ENCODE measurements at regions not wholly inside any gene's neighbourhood (a gene's known extent, or its start where the extent isn't known, plus 50 kb on each side); places are given as distances from the start of the nearest gene placed in this dataset.

- no peak for DNase-seq
Observed at GRCh38 chr18:26741048-26741447, 124.5 kb downstream of the AQP4 start.

DNA sequence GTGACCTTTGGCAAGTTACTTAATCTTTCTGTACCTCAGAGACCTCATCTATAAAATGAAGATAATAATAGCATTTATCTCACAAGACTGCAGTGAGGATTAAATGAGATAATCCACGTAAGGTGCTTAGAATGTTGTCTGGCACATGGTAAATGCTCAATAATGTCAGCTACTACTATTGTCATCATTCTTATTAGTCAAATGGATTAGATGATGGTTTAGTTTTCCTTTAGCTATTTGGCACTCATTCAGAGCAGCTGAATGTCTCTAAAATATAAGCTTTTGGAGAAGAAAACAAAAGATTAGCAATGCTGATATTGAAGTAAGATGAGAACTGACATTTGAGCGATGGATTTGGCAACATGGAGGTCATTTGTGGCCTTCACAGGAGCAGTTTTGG is 125.1 kb downstream of the AQP4 start:
- DNase-seq, result no peak

- DNase-seq, result no peak
Observed at GRCh38 chr18:26738706-26739105, 126.8 kb downstream of the AQP4 start.

DNA sequence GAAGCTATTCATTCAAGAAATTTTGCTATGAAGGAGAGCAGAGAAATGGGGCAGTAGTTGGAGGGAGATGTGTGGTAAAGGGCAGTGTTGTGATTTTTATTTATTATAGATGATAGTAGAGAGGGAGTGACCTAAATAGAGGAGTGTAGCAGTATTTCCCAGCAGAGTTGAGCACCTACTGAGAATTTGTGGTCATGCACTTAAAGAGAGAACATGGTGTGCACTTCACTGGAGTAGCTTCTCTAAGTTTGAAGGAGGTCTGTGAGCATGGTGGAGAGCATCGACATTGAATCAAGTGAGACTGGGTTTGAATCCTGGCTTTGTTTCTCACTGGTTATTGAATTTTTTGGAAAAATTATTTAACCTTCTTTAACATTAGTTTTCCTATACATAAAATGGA is 129.2 kb downstream of the AQP4 start:
- DNase-seq, result no peak

- no peak for DNase-seq
Observed at GRCh38 chr18:26734760-26735159, 130.7 kb downstream of the AQP4 start.

DNA sequence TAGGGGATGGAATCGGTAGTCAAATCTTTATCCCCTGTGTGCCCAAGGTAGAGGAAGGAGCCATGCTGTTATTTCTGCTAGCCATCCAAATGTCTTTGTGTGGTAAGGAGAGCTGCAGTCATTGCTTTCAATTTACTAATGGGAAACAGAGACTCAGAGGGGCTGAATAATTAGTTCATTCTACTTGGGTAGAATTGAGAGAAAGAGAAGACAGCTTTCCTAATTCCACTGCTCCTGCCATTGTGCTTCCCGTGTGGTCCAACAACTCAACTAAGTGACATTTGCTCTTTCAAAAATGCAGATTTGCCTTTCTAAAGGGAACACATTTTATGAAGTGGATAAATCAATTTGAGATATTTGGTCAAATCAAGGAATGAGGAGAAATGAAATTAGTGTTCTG is 136.1 kb downstream of the AQP4 start:
- no peak for DNase-seq

DNA sequence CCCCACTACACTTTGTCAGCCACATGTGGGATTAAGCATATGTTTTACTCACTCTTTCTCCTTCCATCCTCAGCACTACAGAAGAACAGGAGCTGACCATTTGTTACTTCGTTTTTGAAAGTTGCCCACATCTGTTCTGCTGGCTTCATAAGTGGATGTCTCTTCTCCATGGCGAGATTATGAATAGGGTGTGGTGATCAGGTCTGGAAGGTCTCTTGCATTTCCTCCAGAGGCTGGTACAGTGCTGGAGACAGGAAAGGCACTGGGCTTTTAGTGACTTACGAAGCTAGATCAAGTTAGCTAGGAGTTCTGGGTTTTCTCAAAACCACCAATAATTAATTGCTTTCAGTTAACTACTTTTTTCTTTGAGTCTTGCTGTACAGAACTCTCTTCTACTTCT is 136.5 kb downstream of the AQP4 start:
- DNase-seq, result no peak

DNA sequence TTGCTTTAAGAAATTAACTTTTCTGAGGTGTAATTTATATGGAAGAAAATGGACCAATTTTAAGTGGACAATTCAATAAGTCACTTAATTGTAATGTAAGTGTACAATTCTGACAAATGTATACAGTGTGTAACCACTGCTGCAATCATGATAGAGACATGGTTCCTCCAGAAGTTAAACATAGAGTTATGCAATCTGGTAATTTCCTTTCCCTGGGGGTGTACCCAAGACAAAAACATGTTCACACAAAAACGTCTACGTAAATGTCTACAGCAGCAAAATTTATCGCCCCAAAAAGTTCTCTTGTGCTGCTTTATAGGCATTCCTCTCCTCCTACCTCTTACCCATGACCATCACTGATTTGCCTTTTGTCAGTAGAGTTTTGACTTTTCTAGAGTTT is 141.5 kb downstream of the AQP4 start:
- DNase-seq, result no peak

DNA sequence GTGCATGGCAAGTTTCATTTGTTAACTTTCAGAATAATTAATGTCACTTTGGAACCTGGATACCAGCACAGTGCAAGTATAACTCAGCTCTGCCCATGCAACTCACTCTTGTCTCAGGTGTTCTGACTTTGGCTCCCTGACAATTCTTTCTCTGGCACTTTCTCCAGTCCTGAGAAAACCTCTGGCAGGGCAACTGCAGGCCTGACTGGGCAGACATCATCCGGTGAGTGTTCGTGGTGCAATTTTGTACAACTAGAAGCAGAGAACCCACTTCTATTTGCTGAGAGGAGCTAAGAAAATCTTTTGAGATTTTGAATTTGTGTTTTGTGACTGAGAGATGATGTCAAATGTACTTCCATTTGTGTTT is 143.0 kb downstream of the AQP4 start:
- DNase-seq, result no peak

GRCh38 chr18:26721854-26722564 is 143.5 kb downstream of the AQP4 start:
- DNase-seq, result peak; percentile 22

- DNase-seq, result no peak
Observed at GRCh38 chr18:26719896-26720295, 145.6 kb downstream of the AQP4 start.

- DNase-seq, result no peak
Observed at GRCh38 chr18:26717123-26717719, 148.3 kb downstream of the AQP4 start.

DNA sequence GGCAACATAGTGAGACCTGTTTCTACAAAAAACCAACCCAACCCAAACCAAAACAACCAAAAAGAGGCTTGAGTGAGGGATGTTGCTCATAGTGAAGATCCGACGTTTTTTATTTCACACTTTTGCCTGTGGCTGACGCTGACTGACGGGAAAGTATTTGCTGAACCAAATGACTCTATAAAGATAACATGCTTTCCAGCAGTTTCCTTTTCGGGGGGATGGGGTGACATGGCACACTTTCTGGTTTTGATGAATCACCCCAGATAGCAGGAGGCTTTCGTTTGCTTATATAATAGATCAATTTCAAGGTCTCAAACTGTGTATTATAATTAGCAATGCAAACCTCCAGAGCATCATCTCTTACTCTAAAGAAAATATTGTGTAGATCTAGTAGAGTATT is 150.8 kb downstream of the AQP4 start:
- DNase-seq, result no peak

GRCh38 chr18:26711756-26712155 is 153.8 kb downstream of the AQP4 start:
- no peak for DNase-seq

DNA sequence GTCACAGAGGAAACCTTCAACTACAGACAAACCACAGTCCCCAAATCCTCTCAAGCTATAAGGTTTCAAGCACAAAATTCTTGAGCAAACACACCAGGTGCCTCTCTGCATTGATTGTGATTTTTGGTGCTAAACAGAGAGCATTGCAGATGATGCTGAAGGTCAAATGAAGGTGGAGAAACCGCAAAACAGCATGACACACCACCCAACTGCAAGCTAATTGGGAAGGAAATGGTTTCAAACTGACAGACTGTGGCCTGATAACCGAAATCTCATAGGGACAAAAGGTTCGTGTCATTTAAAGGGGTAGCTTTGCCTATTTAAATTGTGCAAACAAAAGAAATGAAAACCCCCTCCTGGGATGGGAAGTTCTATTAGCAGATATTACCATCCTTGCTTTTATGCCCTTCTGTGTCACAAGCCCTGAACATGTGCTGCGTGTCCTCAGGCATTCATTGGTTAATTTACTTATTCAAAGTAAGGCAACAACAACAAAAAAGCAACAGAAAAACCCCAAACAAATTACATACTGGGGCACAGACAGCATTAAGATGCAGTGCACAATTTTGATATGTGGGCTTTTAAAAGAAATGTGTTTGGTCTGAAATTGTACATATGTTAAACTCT is 154.9 kb downstream of the AQP4 start:
- DNase-seq, result no peak

DNA sequence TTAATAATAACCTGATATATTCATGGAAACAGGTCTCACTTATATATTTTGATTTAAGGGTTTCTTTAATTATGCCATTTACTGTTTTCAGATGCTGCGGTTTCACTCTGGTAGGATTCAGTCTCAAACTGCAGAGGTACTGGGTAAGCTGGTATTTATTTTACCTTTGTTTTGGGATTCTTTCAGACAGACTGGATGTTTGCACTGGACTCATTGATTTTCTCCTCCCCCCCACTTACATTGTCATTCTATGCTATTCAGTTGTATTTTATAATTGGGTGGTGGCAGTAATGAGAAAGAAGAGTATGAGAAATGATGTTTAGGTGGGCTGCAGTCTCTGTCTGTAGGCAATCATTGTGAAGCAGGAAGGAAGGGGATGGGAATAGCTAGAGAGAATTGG is 155.6 kb downstream of the AQP4 start:
- DNase-seq, result no peak

GRCh38 chr18:26708806-26709716 is 156.4 kb downstream of the AQP4 start:
- no peak for DNase-seq

DNA sequence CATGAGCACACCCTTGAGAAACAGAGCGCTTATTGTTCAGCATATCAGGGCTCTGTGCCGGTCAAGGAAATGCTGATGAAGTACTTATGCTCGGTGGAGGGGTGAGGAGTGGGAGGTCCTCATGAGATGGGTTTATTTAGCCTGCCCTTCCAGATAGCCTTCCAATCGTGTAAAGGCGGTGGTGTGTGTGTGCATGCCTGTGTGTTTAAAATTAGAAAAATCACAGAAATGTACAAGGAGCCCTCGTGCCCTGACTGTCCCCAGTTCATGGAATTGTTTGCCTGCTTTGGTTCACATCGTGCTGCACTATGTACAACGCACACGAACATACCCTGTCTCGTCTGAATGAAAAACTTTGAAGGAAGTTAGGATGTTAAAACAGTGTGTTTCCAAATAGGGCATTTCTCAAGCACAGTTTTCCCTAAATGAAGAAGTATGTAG is 158.6 kb downstream of the AQP4 start:
- DNase-seq, result no peak

GRCh38 chr18:26705757-26706156 is 157.4 kb upstream of the KCTD1 start:
- no peak for DNase-seq

DNA sequence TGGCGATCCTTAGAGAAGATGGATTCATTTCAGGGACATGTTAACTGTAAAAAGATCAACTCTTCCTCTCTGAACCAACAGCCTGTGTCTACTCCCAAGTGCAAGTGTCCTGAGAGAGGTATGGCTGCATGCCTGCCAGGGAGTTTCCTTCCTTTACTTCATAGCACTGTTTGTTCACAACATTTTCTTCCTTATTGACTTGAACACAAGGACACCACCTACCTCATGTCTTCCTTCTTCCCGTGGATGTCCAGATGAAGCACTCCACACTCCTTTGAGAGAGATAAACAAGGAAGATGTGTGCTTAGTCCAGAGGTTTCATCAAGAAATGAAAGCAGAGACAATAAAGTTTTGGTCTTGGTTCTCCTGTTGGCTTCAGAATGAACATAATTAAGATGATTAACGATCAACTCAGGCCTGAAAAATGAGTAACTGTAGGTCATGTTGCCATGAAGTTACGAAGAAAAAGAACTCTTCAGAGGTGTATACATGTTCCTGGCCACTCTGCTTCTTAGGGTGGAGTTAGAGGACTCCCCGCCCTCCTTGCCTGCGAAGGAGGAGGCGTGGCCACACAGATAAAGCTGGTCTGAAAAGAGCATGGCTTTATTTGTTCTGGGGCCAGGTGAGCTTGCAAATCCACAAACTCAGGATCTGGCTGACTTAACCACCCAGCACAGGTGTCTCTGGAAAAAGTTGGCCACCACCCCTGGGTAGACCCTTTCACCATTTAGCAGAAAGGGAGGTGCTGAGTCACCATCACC is 155.0 kb upstream of the KCTD1 start:
- no peak for DNase-seq

GRCh38 chr18:26702086-26702485 is 153.7 kb upstream of the KCTD1 start:
- DNase-seq, result no peak

DNA sequence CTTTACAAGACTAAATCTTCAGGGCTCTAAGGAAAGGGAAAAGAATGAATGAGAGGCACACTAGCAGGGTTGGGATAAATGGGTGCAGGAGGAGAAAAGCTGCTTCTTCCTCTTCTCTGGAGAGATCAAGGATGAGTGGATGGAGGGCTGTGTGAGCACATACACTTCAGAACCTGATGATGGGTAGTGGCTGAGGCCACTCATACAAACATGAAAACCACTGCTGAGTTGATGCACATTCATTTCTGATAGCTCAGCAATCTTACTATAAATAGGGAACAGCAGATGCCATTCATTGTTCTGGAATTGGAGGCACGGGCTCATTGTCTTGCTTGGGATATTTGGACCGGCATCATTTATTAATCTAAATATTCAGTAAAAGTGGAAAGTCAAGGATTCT is 152.4 kb upstream of the KCTD1 start:
- no peak for DNase-seq

DNA sequence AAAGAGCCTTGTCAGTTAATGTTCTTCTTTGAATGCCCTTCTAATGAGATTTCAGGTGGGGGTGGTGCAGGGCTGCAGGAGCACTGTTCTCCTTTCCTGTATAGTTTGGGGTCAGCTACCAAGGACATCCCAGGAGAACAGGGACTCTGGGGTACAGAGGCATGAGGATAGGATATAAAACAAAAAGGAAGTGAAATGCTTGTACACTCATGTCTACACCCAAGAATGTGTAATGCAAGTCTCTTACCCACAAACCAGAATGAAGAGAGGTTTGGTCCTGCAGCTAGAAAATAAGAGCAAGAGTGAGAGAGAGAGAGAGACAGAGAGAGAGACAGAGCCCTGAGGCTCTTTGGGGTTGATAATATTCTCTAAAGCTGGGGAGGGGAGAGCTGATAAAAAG is 151.8 kb upstream of the KCTD1 start:
- DNase-seq, result no peak
